IMR-90 (cell line): ENCODE measurements at regions not wholly inside any gene's neighbourhood (a gene's known extent, or its start where the extent isn't known, plus 50 kb on each side); places are given as distances from the start of the nearest gene placed in this dataset.

Experiments
- ATAC-seq: fragments of 200-7000 bp; cut with Tn5 transposase; 2 replicates; pipeline ENCODE4 v1.9.1; 2020; ENCODE audit warnings: low read depth, mild to moderate bottlenecking, moderate library complexity
- BruUV-seq: library from RNA; stranded (reverse); fragments of 400-500 nt; replicated peaks from 2 replicates; lab custom pipeline; 2021; lab: Mats Ljungman, UMichigan
- CTCF ChIA-PET: fragments of 300-600 bp; formaldehyde crosslinking; extraction: SDS; loops from one replicate; lab custom pipeline; 2021; ENCODE audit warnings: antibody characterized with exemption; lab: Yijun Ruan, JAX
- POLR2A ChIA-PET: fragments of 300-600 bp; sonication (Branson Sonifier 250); formaldehyde crosslinking; loops from one replicate; lab custom pipeline; 2022; ENCODE audit warnings: antibody characterized with exemption; ENCODE audit not compliant: unreplicated experiment; lab: Charles Lee
- DNase-seq: peaks from one replicate; pipeline ENCODE4 v3.0.0; 2013
- H2AFZ ChIP-seq: replicated peaks from 2 replicates; pipeline ENCODE3; 2013; ENCODE audit warnings: low read length, mild to moderate bottlenecking; ENCODE audit not compliant: poor library complexity
- H2AK5ac ChIP-seq: 2 replicates; pipeline ENCODE4 v1.6.1; 2013; ENCODE audit warnings: low read depth, low read length, inconsistent platforms
- H2AK9ac ChIP-seq: replicated peaks from 2 replicates; pipeline ENCODE3; 2013; ENCODE audit warnings: mild to moderate bottlenecking, low read depth, low read length, moderate library complexity; ENCODE audit not compliant: poor library complexity
- H2BK120ac ChIP-seq: 2 replicates; pipeline ENCODE4 v1.6.1; 2013; ENCODE audit warnings: low read depth, low read length, inconsistent platforms
- H2BK15ac ChIP-seq: 3 replicates; pipeline ENCODE4 v1.6.1; 2013; ENCODE audit warnings: low read depth, low read length, inconsistent platforms
- H2BK20ac ChIP-seq: 2 replicates; pipeline ENCODE4 v1.6.1; 2013; ENCODE audit warnings: low read depth, mild to moderate bottlenecking, inconsistent platforms, low read length, moderate library complexity
- H2BK5ac ChIP-seq: 2 replicates; pipeline ENCODE4 v1.6.1; 2013; ENCODE audit warnings: mild to moderate bottlenecking, low read depth, low read length, inconsistent platforms; ENCODE audit not compliant: poor library complexity, severe bottlenecking
- H3K14ac ChIP-seq: replicated peaks from 2 replicates; pipeline ENCODE4 v1.6.1; 2013; ENCODE audit warnings: low read depth, low read length, inconsistent platforms
- H3K18ac ChIP-seq: 2 replicates; pipeline ENCODE4 v1.6.1; 2013; ENCODE audit warnings: low read depth, low read length, control low read depth
- H3K23ac ChIP-seq: 2 replicates; pipeline ENCODE4 v1.6.1; 2013; ENCODE audit warnings: low read depth, low read length, inconsistent platforms
- H3K27ac ChIP-seq: 2 replicates; pipeline ENCODE4 v1.5.1; 2013; ENCODE audit warnings: mild to moderate bottlenecking, control low read depth, low read length; ENCODE audit not compliant: insufficient read depth
- H3K27me3 ChIP-seq: 2 replicates; pipeline ENCODE4 v1.6.1; 2013; ENCODE audit warnings: low read length; ENCODE audit not compliant: control insufficient read depth, insufficient read depth
- H3K36me3 ChIP-seq: 2 replicates; pipeline ENCODE4 v1.6.1; 2013; ENCODE audit warnings: low read length, mixed read lengths; ENCODE audit not compliant: control insufficient read depth, insufficient read depth
- H3K4ac ChIP-seq: 2 replicates; pipeline ENCODE4 v1.6.1; 2013; ENCODE audit warnings: low read depth, low read length, inconsistent platforms
- H3K4me1 ChIP-seq: 2 replicates; pipeline ENCODE4 v1.6.1; 2013; ENCODE audit warnings: low read length, mixed read lengths; ENCODE audit not compliant: control insufficient read depth, insufficient read depth
- H3K4me2 ChIP-seq: 2 replicates; pipeline ENCODE4 v1.6.1; 2013; ENCODE audit warnings: low read depth, mild to moderate bottlenecking, control low read depth, low read length, moderate library complexity
- H3K4me3 ChIP-seq: 2 replicates; pipeline ENCODE4 v1.5.1; 2013; ENCODE audit warnings: low read depth, mild to moderate bottlenecking, control low read depth, low read length, moderate library complexity; ENCODE audit not compliant: insufficient read depth
- H3K56ac ChIP-seq: 2 replicates; pipeline ENCODE4 v1.6.1; 2013; ENCODE audit warnings: low read length, inconsistent platforms; ENCODE audit not compliant: insufficient read depth; ENCODE audit errors: extremely low read depth
- H3K79me1 ChIP-seq, 2 experiments: 2 replicates each; pipeline ENCODE4 v1.6.1; 2013; ENCODE audit warnings: low read length in 2 of 2, inconsistent platforms in 1 of 2, low read depth in 1 of 2
- H3K9ac ChIP-seq: 2 replicates; pipeline ENCODE4 v1.6.1; 2013; ENCODE audit warnings: low read depth, low read length, control low read depth
- H3K9me1 ChIP-seq: 2 replicates; pipeline ENCODE4 v1.6.1; 2013; ENCODE audit warnings: low read length, inconsistent platforms; ENCODE audit not compliant: insufficient read depth
- H3K9me3 ChIP-seq: 2 replicates; pipeline ENCODE4 v1.6.1; 2013; ENCODE audit warnings: low read length; ENCODE audit not compliant: control insufficient read depth, insufficient read depth
- H4K20me1 ChIP-seq: 2 replicates; pipeline ENCODE4 v1.6.1; 2013; ENCODE audit warnings: low read length, inconsistent platforms; ENCODE audit not compliant: insufficient read depth
- H4K5ac ChIP-seq: 2 replicates; pipeline ENCODE4 v1.6.1; 2013; ENCODE audit warnings: mild to moderate bottlenecking, low read depth, low read length, control low read depth
- H4K8ac ChIP-seq, 2 experiments: 2 replicates each; pipeline ENCODE4 v1.6.1; 2013; ENCODE audit warnings: low read depth in 2 of 2, low read length in 2 of 2, control low read depth in 1 of 2, inconsistent platforms in 1 of 2
- H4K91ac ChIP-seq: 2 replicates; pipeline ENCODE4 v1.6.1; 2013; ENCODE audit warnings: low read depth, low read length, inconsistent platforms; ENCODE audit not compliant: insufficient read depth
- BHLHE40 ChIP-seq: fragments of 150-350 bp; IDR thresholded peaks from 2 replicates; pipeline ENCODE4 v1.6.1; 2016; ENCODE audit warnings: mild to moderate bottlenecking, low read depth, low read length
- CEBPB ChIP-seq: IDR thresholded peaks from 2 replicates; pipeline ENCODE4 v1.6.1; 2012; ENCODE audit warnings: low read depth, low read length, improper control_type of control experiment
- MAFK ChIP-seq: IDR thresholded peaks from 2 replicates; pipeline ENCODE4 v1.6.1; 2012; ENCODE audit warnings: low read depth, low read length, improper control_type of control experiment
- MAZ ChIP-seq: IDR thresholded peaks from 2 replicates; pipeline ENCODE4 v1.6.1; 2012; ENCODE audit warnings: low read depth, mild to moderate bottlenecking, low read length, improper control_type of control experiment, moderate library complexity, borderline replicate concordance
- RAD21 ChIP-seq: IDR thresholded peaks from 2 replicates; pipeline ENCODE4 v1.6.1; 2012; ENCODE audit warnings: low read length, improper control_type of control experiment
- RCOR1 ChIP-seq: IDR thresholded peaks from 2 replicates; pipeline ENCODE4 v1.6.1; 2012; ENCODE audit warnings: mild to moderate bottlenecking, low read length, improper control_type of control experiment; ENCODE audit not compliant: insufficient replicate concordance
- RFX5 ChIP-seq: IDR thresholded peaks from 2 replicates; pipeline ENCODE4 v1.8.0; 2012; ENCODE audit warnings: low read depth, mild to moderate bottlenecking, low read length, moderate library complexity
- WGBS, 2 experiments: methylation state at CpG; one replicate each; pipeline versions ENCODE4 v1.1.5 to v1.1.7; 2013; ENCODE audit warnings: missing lambda C conversion rate in 2 of 2; ENCODE audit not compliant: insufficient read length in 1 of 2; ENCODE audit errors: extremely low coverage in 2 of 2; 5-methylcytosine and 5-hydroxymethylcytosine counted together
- dilution Hi-C: fragments of 300-500 bp; cut with HindIII; formaldehyde crosslinking; loops from one replicate; pipeline ENCODE4 v1.14.3; 2018; ENCODE audit warnings: low sequenced_read_pairs; ENCODE audit not compliant: unreplicated experiment
- in situ Hi-C: fragments of 300-500 bp; cut with MboI; formaldehyde crosslinking; loops from 3 replicates; pipeline ENCODE4 v1.14.3; 2019; ENCODE audit warnings: low sequenced_read_pairs, inconsistent platforms, mixed read lengths
- intact Hi-C: fragments of 100-400 bp; cut with micrococcal nuclease; formaldehyde crosslinking; loops from 2 replicates; pipeline ENCODE4 v1.10.0; 2022
- TF ChIP-seq, protein P1 (sequence below): fragments of 150-350 bp; IDR thresholded peaks from 2 replicates; pipeline ENCODE4 v1.6.1; 2017; ENCODE audit warnings: mild to moderate bottlenecking, antibody characterized with exemption, low read length, low read depth

DNA sequence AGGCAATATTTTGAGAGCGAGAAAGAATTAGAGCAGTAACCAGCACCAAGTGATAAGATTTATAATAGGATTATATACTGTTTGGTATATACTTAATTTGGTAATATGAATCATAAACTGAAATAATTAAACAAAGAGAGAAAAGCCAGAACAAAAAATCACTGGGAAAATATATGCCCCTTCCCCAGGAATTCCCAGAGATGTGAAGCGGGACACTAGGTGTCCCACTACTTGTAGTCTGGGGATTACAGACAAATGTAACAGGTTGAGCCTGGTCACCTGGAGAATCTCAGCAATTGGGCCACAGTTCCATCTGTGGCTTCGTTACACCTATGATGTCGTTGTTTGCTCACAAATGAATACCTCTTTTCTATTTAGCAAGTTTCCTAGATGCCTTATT is 256.1 kb upstream of the CHAC2 start:
- Histone ChIP-seq H2BK15ac (peak overlapping the region; percentile 49; the same call in 1 of the 3 replicates), H3K23ac (peak overlapping the region; percentile 56; the same call in 1 of the 2 replicates), H3K56ac (no peak overlapping the region), H2BK20ac (peak overlapping the region; percentile 83), H3K4ac (no peak overlapping the region; the same call in 1 of the 2 replicates), H3K4me2 (no peak overlapping the region; the same call in 1 of the 2 replicates), H4K91ac (peak overlapping the region; percentile 2), H2AFZ (no peak overlapping the region), H4K5ac (peak overlapping the region; percentile 30), H4K20me1 (0 out of 2 replicates have a peak, but pooled peaks cover 4% of the 10 kb centered on the region), H4K8ac (no peak overlapping the region), H3K36me3 (no peaks in the 10 kb centered on the region), H3K27me3 (no peaks in the 10 kb centered on the region), H3K9me1 (peaks cover 5% of the 10 kb centered on the region), H3K9ac (no peak overlapping the region), H3K14ac (no peak overlapping the region), H2AK5ac (peak overlapping the region; percentile 37; the same call in 1 of the 2 replicates), H2BK5ac (no peak overlapping the region), H3K79me1 (no peaks in the 10 kb centered on the region), H3K18ac (peak overlapping the region; percentile 69), H3K9me3 (no peaks in the 10 kb centered on the region), H3K4me3 (no peak overlapping the region), H2BK120ac (peak overlapping the region; percentile 81), H3K4me1 (peaks cover 5% of the 10 kb centered on the region), H2AK9ac (no peak overlapping the region), H3K27ac (peak overlapping the region; percentile 74; the same call in 1 of the 2 replicates)
- ATAC-seq: no peak
- dilution Hi-C loops: no loop called here
- ChIA-PET POLR2A (no interaction called here), CTCF (no interaction called here)
- in situ Hi-C loops: no loop called here
- no peak for DNase-seq
- WGBS, 2 experiments: no CpG with 5 or more reads among the region's 4 CpGs
- intact Hi-C loops: no loop called here
- TF ChIP-seq MAFK (no peak), MAZ (no peak), CEBPB (no peak), RCOR1 (no peak), RAD21 (no peak), RFX5 (no peak), BHLHE40 (no peak)
- TF ChIP-seq, protein P1, sequence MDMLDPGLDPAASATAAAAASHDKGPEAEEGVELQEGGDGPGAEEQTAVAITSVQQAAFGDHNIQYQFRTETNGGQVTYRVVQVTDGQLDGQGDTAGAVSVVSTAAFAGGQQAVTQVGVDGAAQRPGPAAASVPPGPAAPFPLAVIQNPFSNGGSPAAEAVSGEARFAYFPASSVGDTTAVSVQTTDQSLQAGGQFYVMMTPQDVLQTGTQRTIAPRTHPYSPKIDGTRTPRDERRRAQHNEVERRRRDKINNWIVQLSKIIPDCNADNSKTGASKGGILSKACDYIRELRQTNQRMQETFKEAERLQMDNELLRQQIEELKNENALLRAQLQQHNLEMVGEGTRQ: no peak
- BruUV-seq: no TSS peak
